Inflammatory macrophage treated with lipopolysaccharide for 4 hours (primary cell): ENCODE measurements at regions not wholly inside any gene's neighbourhood (a gene's known extent, or its start where the extent isn't known, plus 50 kb on each side); places are given as distances from the start of the nearest gene placed in this dataset.
"Not testable (repeated sequence)": the region's sequence is repeated elsewhere in the genome, so short reads cannot be mapped to it uniquely, and the experiment has no call there.

Experiments
- DNase-seq: peaks from one replicate; pipeline ENCODE4 v3.0.0-alpha.2; 2020

- no peak for DNase-seq
Observed at GRCh38 chr19:31821346-31821745, 472.1 kb upstream of the TSHZ3 start.

DNA sequence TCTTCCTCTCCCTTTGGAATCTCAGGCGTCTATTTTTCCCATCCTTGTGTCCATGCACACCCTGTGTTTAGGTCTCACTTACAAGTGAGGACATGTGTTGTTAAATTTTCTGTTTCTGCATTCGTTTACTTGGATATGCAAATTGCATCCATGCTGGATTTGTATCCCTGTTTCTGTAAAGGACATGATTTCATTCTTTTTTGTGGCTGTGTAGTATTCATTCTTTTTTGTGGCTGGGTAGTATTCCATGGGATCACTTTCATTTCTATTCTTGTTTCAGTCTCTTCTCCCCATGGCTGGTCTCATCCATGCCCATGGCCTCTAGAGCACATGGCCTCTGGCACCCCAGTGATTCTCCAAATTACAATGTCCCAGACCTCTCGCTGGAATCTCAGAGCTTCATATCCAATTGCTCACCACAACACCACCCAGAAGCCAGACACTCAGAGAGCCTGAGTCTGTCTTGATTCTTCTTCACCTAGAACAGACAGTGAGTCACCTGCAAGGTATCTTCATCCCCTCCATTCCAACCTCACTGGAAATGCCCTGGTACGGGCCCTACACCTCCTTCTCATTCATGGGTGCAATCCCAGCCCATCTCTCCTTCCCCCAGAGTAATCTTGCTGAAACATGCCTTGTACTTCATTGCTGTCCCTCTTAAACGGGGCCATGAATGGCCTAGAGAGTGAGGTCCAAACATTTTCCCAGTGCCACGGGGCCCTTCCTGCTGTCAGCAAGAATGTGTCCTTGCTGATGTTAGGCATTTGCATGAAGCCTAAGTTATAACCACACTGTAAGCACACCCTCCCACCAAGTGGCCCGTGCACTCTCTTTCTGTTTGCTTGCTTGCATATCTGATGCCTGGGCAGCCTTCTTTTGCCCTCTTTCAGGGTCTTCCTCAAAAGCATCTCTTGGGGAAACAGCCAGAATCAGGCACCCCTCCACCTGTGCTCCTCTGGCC lies 476.2 kb upstream of the TSHZ3 start:
- DNase-seq: no peak

DNA sequence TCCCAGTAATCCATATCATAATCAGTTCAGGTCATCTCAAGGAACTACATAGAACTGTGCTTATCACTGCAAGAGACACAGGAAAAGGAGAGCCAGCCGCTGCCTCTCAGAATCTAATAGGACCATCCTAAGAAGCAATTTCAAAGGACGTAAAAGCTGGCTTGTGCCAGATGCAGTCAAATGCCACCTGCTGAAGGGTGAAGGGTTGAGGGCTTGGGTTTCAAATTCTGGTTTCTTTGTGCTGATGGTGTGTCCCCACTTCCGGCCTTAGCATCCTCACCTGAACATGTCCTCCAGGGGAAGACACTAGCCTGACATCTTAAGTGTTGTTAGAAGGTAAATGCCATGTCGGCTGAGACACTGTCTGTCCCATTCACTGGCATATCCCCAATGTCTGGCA lies 477.1 kb upstream of the TSHZ3 start:
- DNase-seq: no peak

GRCh38 chr19:31831421-31832175 lies 482.4 kb upstream of the TSHZ3 start:
- no peak for DNase-seq

- DNase-seq: no peak
Observed at GRCh38 chr19:31832176-31832548, 482.9 kb upstream of the TSHZ3 start.

DNA sequence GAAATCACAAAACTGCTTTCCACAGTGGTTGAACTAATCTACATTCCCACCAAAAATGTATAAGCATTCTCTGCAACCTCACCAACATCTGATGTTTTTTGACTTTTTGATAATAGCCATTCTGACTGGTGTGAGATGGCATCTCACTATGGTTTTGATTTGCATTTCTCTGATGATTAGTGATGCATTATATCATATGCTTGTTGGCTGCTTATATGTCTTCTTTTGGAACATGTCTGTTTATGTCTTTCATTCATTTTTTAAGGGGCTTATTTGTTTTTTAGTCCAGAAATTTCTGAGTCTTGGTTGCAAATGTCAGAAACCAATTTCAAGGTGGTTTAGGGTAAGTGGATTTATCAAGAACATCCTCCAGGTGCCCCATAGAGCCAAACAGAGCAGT lies 484.8 kb upstream of the TSHZ3 start:
- no peak for DNase-seq

- no peak for DNase-seq
Observed at GRCh38 chr19:31838163-31838815, 489.1 kb upstream of the TSHZ3 start.

GRCh38 chr19:31840371-31840770 lies 491.1 kb upstream of the TSHZ3 start:
- no peak for DNase-seq

DNA sequence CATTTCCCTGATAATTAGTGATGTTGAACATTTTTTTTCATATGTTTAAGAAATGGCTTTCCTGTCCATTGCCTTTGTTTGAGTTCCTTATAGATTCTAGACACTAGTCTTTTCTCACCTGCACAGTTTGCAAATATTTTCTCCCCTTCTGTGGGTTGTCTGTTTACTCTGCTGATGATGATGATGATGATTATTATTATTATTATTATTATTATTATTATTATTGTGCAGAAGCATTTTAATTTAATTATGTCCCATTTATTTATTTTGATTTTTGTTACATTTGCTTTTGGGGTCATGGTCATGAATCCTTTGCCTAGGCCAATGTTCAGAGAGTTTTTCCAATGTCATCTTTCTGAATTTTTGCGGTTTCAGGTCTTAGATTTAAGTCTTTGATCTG lies 492.5 kb upstream of the TSHZ3 start:
- no peak for DNase-seq

DNA sequence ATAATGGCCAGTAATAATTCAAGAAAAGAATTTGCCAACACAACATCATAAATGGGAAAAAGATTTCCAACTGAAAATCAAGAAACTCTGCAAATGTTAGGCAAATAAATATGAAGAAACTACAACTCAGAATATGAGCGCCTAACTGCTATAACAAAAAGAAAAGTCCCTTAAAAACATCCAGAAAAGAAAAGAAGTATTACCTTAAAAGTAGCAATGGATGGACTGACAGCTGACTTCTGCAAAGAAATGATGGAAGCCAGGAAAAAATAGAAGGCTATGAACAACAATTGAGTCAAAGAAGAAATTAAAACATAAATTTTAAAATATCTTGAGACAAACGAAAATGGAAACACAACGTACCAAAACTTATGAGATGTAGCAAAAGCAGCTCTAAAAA lies 482.3 kb upstream of the ZNF507 start:
- DNase-seq: no peak

GRCh38 chr19:31874313-31874712 lies 471.1 kb upstream of the ZNF507 start:
- no peak for DNase-seq

DNA sequence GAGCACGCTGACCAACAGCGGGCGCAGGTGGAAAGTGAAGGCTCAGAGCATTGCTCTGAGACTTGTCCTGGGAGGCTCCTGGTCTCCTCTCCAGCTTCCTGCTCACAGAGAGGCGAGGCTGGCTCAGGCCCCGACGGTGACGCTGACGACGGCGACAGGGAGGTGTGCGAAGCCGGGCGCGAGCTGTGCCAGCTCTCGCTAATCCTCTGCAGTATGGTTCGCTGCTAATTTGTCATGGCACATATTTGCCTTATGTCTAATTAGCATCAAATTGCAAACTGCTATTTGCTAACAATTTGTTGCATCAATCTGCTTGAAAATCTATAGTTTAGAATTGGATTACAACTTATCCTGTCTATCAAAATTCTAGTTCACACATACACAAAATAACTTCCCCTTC lies 469.8 kb upstream of the ZNF507 start:
- no peak for DNase-seq

DNA sequence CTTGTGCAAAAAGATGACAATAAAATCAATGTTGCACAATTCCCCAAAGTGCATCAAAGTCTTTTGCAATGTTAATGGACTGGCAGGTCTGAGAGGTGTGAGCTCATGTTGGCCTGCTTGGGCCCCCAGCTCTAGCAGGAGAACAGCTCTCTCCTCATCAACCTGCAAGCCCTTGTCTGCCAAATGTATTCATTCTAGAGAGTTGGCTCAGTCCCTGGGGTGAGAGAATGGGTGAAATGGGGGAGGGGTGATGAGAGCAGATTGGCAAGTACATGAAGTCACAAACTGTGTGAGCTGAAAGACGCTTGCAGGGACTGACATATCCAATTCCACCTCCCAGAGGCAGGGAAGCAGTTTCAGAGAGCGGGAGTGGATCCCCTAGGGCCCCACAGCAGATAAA lies 465.1 kb upstream of the ZNF507 start:
- no peak for DNase-seq

GRCh38 chr19:31881988-31882387 lies 463.4 kb upstream of the ZNF507 start:
- no peak for DNase-seq

DNA sequence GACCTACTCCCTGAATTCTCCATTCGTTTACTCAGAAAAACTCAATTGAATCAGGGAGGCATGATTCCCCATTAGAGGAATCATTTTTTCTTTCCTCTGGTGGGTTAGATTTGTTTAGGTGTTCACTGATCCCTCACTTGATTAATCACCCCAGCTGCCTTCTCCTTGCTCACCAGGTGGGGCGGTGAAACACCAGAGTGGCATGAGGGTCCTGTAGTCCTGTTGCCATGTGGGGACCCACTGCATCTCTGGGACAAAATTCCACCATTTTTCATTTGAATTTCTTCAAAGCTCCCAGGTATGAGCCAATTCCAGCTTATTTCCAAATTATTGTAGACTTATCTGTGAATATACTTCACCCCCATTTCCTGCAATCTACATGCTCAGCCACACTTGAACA lies 462.7 kb upstream of the ZNF507 start:
- DNase-seq: no peak

GRCh38 chr19:31883296-31883990 lies 462.0 kb upstream of the ZNF507 start:
- DNase-seq: no peak

DNA sequence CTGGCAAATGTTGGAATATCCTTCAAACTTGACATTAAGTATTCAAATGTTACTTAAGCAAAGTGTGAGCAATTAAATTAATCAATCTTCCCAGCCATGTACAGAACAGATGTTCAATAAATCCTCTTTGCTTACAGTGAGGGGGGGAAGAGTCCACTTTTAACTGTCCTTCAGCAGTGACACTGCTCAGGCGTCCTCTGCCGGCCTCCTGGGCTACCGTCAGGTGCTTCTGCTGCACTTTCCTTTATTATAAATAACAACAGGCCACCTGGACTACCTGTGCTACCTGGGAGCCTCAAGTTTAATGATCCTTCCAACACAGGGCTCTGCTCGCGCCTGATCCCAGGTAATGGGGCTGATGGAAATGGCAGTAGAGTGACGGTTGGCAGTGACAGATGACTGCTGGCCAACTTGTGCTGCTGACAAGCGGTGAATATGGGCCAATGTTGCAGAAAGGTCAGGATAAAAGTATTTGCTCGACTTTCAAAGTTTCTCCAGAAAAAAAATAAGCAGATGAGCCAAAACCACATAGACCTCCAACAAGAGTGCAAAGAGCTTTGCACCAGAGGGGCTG lies 460.0 kb upstream of the ZNF507 start:
- no peak for DNase-seq

DNA sequence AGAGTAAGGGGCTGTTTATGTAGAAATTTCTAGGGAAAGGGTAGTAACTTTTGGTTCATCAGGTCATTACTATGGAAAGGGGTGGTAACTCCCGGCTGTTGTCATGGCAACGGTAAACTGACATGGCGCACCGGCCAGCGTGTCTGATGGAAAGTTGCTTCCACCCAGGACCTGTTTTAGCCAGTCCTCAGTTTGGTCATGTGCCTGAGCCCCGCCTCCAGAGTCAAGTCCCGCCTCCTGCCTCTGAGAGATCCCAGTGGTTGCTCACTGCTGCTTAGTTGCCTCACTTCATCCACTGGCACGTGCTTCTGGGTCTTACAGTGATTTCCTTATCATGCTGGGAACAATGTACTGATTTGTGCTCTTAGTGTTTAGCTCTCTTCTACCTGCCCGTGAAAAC lies 455.2 kb upstream of the ZNF507 start:
- DNase-seq: no peak

- no peak for DNase-seq
Observed at GRCh38 chr19:31892060-31892459, 453.4 kb upstream of the ZNF507 start.

GRCh38 chr19:31893491-31893890 lies 451.9 kb upstream of the ZNF507 start:
- not testable (repeated sequence) for DNase-seq

DNA sequence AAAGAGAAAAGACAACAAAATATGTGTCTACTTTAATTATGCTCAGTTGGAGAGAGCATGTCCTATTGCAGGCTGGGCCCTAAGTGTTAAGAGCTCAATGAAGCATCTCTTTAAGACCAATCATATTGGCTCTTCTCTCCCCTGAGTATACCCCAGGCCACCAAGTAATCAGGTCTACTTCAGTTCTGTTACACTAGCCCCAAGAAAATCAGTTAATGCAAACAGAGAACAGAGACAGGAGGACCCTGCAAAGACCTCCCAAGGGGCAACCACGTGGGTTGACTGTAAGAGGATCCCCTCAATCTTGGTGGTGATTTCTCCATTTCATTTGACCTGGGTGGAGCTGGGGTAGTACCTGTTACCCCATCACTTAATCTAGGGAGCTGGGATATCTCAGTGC lies 451.0 kb upstream of the ZNF507 start:
- no peak for DNase-seq

DNA sequence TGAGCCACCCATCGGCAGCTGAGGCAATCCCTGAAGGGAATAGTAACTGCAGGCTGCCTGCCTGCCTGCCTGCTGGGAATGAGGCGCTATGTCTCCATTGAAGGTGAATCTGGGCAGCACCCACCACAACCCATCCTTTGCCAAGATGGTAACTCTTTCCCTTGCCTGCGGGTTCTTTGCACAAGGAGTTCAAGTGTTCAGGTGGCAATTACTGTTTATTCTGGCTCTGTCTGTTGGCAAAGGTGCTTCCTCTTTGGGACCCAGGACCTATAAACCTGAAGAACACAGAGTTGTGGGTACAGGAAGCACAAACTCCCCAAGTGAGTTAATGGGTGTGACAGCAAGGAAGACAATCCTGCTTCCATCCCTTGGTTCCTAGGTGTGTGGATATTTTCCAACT lies 448.1 kb upstream of the ZNF507 start:
- DNase-seq: no peak

DNA sequence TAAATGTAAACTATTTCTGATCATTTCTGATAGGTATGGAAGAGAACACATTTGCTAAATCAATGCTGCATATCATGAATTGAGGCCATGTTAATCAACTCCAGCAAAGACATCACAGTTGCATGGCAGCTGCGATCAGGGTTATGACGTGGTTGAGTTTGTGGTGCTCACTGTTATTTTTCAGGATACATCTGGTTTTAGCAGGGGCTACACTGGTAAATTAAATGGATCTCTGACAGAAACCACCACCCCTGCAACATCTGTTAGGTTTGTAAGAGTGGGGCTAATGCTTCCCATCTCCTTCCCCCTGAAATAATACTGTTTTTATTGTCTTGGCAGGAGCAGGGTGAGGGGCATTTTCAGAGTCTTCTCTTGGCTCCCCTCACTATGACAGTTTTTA lies 444.4 kb upstream of the ZNF507 start:
- no peak for DNase-seq
